ENCODE measurements at regions not wholly inside any gene's neighbourhood (a gene's known extent, or its start where the extent isn't known, plus 50 kb on each side); places are given as distances from the start of the nearest gene placed in this dataset.

GRCh38 chr6:146981981-146982380 lies 222.2 kb upstream of the STXBP5 start (continued):
- TF ChIP-seq NCOA2 (CRISPR knock-in tag; IDR thresholded peaks at IDR 0.05) (peak; percentile 62), ZNF292 (CRISPR knock-in tag; IDR thresholded peaks at IDR 0.05; ENCODE audit: borderline replicate concordance, low read depth) (no peak), ZFYVE20 (CRISPR knock-in tag; IDR thresholded peaks at IDR 0.05; ENCODE audit: borderline replicate concordance, low read depth) (no peak), ZMYM4 (CRISPR knock-in tag; IDR thresholded peaks at IDR 0.05) (0 out of 2 replicates have a peak, but pooled peaks have one; percentile 46), FOSL2 (CRISPR knock-in tag; IDR thresholded peaks at IDR 0.05) (peak; percentile 50; the same call in 1 of the 2 replicates), CBX5 (CRISPR knock-in tag; IDR thresholded peaks at IDR 0.05; ENCODE audit: borderline replicate concordance) (no peak), MYC (CRISPR knock-in tag; IDR thresholded peaks at IDR 0.05; ENCODE audit: borderline replicate concordance) (no peak), NFYC (CRISPR knock-in tag; IDR thresholded peaks at IDR 0.05) (peak; percentile 56), POGZ (CRISPR knock-in tag; IDR thresholded peaks at IDR 0.05) (peak; percentile 76), MIXL1 (CRISPR knock-in tag; IDR thresholded peaks at IDR 0.05) (0 out of 2 replicates have a peak, but pooled peaks have one; percentile 49), ZNF331 (CRISPR knock-in tag; IDR thresholded peaks at IDR 0.05) (peak; percentile 63; the same call in 1 of the 2 replicates), FOXK1 (CRISPR knock-in tag; IDR thresholded peaks at IDR 0.05; ENCODE audit: borderline replicate concordance, low read depth) (peak; percentile 60; the same call in 1 of the 2 replicates), ZNF503 (CRISPR knock-in tag; IDR thresholded peaks at IDR 0.05) (0 out of 2 replicates have a peak, but pooled peaks have one; percentile 34), ZNF552 (CRISPR knock-in tag; IDR thresholded peaks at IDR 0.05; ENCODE audit: borderline replicate concordance) (no peak), SOX5 (CRISPR knock-in tag; IDR thresholded peaks at IDR 0.05; ENCODE audit: borderline replicate concordance) (peak; percentile 86), HDAC2 (CRISPR knock-in tag; IDR thresholded peaks at IDR 0.05) (peak; percentile 56; the same call in 1 of the 2 replicates), FOSL1 (CRISPR knock-in tag; IDR thresholded peaks at IDR 0.05; ENCODE audit: borderline replicate concordance) (no peak), ZNF138 (CRISPR knock-in tag; IDR thresholded peaks at IDR 0.05; ENCODE audit: low read depth) (no peak), SALL1 (CRISPR knock-in tag; IDR thresholded peaks at IDR 0.05) (peak; percentile 26; the same call in 1 of the 2 replicates), EP300 (IDR thresholded peaks at IDR 0.05; ENCODE audit: low read depth in 2 of 2, low read length in 2 of 2) (peak in 1 of 2 experiments; percentile 43; a peak in 1 of 4 replicates), EP300 (CRISPR knock-in tag; IDR thresholded peaks at IDR 0.05; ENCODE audit: borderline replicate concordance) (no peak)
- TF ChIP-seq, protein P1, sequence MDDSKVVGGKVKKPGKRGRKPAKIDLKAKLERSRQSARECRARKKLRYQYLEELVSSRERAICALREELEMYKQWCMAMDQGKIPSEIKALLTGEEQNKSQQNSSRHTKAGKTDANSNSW (CRISPR knock-in tag; IDR thresholded peaks at IDR 0.05; ENCODE audit: borderline replicate concordance) = no peak
- TF ChIP-seq, protein P2, sequence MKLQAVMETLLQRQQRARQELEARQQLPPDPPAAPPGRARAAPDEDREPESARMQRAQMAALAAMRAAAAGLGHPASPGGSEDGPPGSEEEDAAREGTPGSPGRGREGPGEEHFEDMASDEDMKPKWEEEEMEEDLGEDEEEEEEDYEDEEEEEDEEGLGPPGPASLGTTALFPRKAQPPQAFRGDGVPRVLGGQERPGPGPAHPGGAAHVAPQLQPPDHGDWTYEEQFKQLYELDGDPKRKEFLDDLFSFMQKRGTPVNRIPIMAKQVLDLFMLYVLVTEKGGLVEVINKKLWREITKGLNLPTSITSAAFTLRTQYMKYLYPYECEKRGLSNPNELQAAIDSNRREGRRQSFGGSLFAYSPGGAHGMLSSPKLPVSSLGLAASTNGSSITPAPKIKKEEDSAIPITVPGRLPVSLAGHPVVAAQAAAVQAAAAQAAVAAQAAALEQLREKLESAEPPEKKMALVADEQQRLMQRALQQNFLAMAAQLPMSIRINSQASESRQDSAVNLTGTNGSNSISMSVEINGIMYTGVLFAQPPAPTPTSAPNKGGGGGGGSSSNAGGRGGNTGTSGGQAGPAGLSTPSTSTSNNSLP (IDR thresholded peaks at IDR 0.05; ENCODE audit: low read depth, low read length) = peak; percentile 43; the same call in 1 of the 2 replicates
- TF ChIP-seq, protein P3, sequence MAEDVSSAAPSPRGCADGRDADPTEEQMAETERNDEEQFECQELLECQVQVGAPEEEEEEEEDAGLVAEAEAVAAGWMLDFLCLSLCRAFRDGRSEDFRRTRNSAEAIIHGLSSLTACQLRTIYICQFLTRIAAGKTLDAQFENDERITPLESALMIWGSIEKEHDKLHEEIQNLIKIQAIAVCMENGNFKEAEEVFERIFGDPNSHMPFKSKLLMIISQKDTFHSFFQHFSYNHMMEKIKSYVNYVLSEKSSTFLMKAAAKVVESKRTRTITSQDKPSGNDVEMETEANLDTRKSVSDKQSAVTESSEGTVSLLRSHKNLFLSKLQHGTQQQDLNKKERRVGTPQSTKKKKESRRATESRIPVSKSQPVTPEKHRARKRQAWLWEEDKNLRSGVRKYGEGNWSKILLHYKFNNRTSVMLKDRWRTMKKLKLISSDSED (CRISPR knock-in tag; IDR thresholded peaks at IDR 0.05) = no peak
- TF ChIP-seq, protein P4, sequence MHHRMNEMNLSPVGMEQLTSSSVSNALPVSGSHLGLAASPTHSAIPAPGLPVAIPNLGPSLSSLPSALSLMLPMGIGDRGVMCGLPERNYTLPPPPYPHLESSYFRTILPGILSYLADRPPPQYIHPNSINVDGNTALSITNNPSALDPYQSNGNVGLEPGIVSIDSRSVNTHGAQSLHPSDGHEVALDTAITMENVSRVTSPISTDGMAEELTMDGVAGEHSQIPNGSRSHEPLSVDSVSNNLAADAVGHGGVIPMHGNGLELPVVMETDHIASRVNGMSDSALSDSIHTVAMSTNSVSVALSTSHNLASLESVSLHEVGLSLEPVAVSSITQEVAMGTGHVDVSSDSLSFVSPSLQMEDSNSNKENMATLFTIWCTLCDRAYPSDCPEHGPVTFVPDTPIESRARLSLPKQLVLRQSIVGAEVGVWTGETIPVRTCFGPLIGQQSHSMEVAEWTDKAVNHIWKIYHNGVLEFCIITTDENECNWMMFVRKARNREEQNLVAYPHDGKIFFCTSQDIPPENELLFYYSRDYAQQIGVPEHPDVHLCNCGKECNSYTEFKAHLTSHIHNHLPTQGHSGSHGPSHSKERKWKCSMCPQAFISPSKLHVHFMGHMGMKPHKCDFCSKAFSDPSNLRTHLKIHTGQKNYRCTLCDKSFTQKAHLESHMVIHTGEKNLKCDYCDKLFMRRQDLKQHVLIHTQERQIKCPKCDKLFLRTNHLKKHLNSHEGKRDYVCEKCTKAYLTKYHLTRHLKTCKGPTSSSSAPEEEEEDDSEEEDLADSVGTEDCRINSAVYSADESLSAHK (CRISPR knock-in tag; IDR thresholded peaks at IDR 0.05; ENCODE audit: borderline replicate concordance) = no peak
